ENCODE measurements at regions not wholly inside any gene's neighbourhood (a gene's known extent, or its start where the extent isn't known, plus 50 kb on each side); places are given as distances from the start of the nearest gene placed in this dataset.

GRCh38 chr3:166100730-166101129 lies 263.5 kb upstream of the BCHE start:
- no peak for TF ChIP-seq CTCF (IDR thresholded peaks at IDR 0.05; ENCODE audit: borderline replicate concordance, extremely low read depth, insufficient read depth)
- intact Hi-C loops (cut with DNase I) = no loop called here
- no peak overlapping the region for H3K4me3 ChIP-seq (ENCODE audit: low read length in 3 of 3)
- FAIRE-seq (no peak), DNase-seq (no peak)
- H3K27ac ChIP-seq (ENCODE audit: low read depth in 2 of 2, low read length in 2 of 2) = no peak overlapping the region
- H3K9ac ChIP-seq (ENCODE audit: low read length in 3 of 3) = no peak overlapping the region
- no peaks in the 10 kb centered on the region for H3K27me3 ChIP-seq (ENCODE audit: control insufficient read depth, insufficient read depth, low read length)
- no peaks in the 10 kb centered on the region for H3K36me3 ChIP-seq (ENCODE audit: control insufficient read depth in 2 of 3, insufficient read depth in 3 of 3, low read length in 3 of 3)
- no peaks in the 10 kb centered on the region for H3K9me3 ChIP-seq (ENCODE audit: control insufficient read depth in 2 of 3, insufficient read depth in 1 of 3, low read length in 3 of 3)
- no peaks in the 10 kb centered on the region for H3K4me1 ChIP-seq (ENCODE audit: control insufficient read depth in 2 of 3, insufficient read depth in 2 of 3, low read depth in 1 of 3, low read length in 3 of 3)

DNA sequence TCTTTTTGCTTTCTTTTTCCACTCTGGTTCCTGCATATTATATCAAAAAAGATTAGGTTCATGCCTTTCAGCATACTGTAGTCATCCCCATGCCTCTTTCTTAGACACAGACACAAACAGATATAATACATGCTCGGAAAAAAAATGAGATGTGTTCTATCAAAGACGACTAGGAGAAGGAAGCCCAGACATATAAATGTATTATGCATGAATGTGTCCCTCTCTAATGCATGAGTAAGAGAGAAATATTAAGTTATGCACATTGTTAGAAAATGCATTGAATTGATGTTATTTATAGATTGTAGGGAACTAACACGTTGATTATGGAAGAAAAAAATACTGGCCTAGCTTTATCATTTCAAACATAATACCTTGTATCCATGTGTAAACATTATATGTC lies 252.4 kb upstream of the BCHE start:
- FAIRE-seq (no peak), DNase-seq (no peak)
- no peaks in the 10 kb centered on the region for H3K9me3 ChIP-seq (ENCODE audit: control insufficient read depth in 2 of 3, insufficient read depth in 1 of 3, low read length in 3 of 3)

DNA sequence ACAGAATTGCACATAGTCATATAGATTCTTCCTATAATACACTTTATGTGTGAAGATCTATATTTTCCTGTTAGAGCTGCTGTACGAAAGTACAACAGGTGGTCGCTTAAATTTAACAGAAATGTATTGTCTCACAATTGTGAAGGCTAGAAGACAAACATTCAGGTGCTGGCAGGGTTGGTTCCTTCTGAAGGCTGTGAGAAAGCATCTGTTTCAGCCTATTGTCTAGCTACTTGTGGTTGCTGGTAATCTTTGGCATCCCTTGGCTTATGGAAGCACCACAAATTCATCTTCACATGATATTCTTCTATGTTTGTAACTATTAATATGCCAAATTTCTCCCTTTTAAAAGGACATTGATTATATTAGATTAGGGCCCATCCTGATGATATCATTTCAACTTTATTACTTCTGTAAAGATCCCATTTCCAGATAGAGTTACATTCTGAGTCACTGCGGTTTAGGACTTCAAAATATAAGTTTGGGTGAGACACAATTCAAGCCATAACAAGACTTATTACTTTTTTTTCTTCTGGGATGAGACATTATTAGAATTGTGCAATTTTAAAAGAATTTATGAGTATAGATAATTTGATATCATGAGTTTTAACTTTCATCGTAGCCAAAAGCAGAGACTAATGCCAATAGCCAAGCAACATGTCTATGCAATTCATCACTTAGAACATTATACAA lies 248.1 kb upstream of the BCHE start:
- H3K36me3 ChIP-seq (ENCODE audit: control insufficient read depth in 2 of 3, insufficient read depth in 3 of 3, low read length in 3 of 3) = no peaks in the 10 kb centered on the region
- H3K4me3 ChIP-seq (ENCODE audit: low read length in 3 of 3) = no peak overlapping the region
- no peaks in the 10 kb centered on the region for H3K27me3 ChIP-seq (ENCODE audit: control insufficient read depth, insufficient read depth, low read length)
- H3K27ac ChIP-seq (ENCODE audit: low read depth in 2 of 2, low read length in 2 of 2) = no peak overlapping the region
- intact Hi-C loops (cut with DNase I) = no loop called here
- no peak for FAIRE-seq
- no peaks in the 10 kb centered on the region for H3K9me3 ChIP-seq (ENCODE audit: control insufficient read depth in 2 of 3, insufficient read depth in 1 of 3, low read length in 3 of 3)
- DNase-seq = no peak
- no peaks in the 10 kb centered on the region for H3K4me1 ChIP-seq (ENCODE audit: control insufficient read depth in 2 of 3, insufficient read depth in 2 of 3, low read depth in 1 of 3, low read length in 3 of 3)
- H3K9ac ChIP-seq (ENCODE audit: low read length in 3 of 3) = no peak overlapping the region
- no peak for TF ChIP-seq CTCF (IDR thresholded peaks at IDR 0.05; ENCODE audit: borderline replicate concordance, extremely low read depth, insufficient read depth)

More for the DNA sequence above, 252.4 kb upstream of the BCHE start:
- Histone ChIP-seq H3K4me1 (ENCODE audit: control insufficient read depth in 2 of 3, insufficient read depth in 2 of 3, low read depth in 1 of 3, low read length in 3 of 3) (no peaks in the 10 kb centered on the region), H3K9ac (ENCODE audit: low read length in 3 of 3) (no peak overlapping the region), H3K27me3 (ENCODE audit: control insufficient read depth, insufficient read depth, low read length) (no peaks in the 10 kb centered on the region), H3K4me3 (ENCODE audit: low read length in 3 of 3) (no peak overlapping the region), H3K36me3 (ENCODE audit: control insufficient read depth in 2 of 3, insufficient read depth in 3 of 3, low read length in 3 of 3) (no peaks in the 10 kb centered on the region), H3K27ac (ENCODE audit: low read depth in 2 of 2, low read length in 2 of 2) (no peak overlapping the region)
- no peak for TF ChIP-seq CTCF (IDR thresholded peaks at IDR 0.05; ENCODE audit: borderline replicate concordance, extremely low read depth, insufficient read depth)
- intact Hi-C loops (cut with DNase I) = no loop called here

DNA sequence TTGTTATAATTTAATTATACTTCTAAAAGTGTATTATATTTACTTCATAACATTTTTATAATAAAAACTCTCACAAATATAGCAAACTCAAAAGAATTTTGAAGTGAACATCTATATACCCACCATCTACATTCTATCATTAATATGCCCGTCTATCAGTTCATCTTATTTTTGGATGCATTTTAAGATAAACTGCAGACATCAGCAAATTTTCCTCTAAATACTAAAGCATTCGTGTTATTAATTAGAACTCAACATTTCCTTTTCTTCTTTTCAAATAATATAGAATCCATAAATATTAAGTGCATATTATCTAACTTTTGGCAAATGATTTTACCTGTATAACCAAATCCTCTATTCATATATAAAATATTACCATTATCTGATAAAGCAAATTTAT lies 242.9 kb upstream of the BCHE start:
- Histone ChIP-seq H3K9ac (ENCODE audit: low read length in 3 of 3) (no peak overlapping the region), H3K27ac (ENCODE audit: low read depth in 2 of 2, low read length in 2 of 2) (no peak overlapping the region), H3K9me3 (ENCODE audit: control insufficient read depth in 2 of 3, insufficient read depth in 1 of 3, low read length in 3 of 3) (no peaks in the 10 kb centered on the region), H3K4me3 (ENCODE audit: low read length in 3 of 3) (no peak overlapping the region), H3K36me3 (ENCODE audit: control insufficient read depth in 2 of 3, insufficient read depth in 3 of 3, low read length in 3 of 3) (no peaks in the 10 kb centered on the region), H3K4me1 (ENCODE audit: control insufficient read depth in 2 of 3, insufficient read depth in 2 of 3, low read depth in 1 of 3, low read length in 3 of 3) (no peaks in the 10 kb centered on the region), H3K27me3 (ENCODE audit: control insufficient read depth, insufficient read depth, low read length) (no peaks in the 10 kb centered on the region)
- intact Hi-C loops (cut with DNase I) = no loop called here
- TF ChIP-seq CTCF (IDR thresholded peaks at IDR 0.05; ENCODE audit: borderline replicate concordance, extremely low read depth, insufficient read depth) = no peak
- DNase-seq (no peak), FAIRE-seq (no peak)
